ENCODE measurements at regions not wholly inside any gene's neighbourhood (a gene's known extent, or its start where the extent isn't known, plus 50 kb on each side); places are given as distances from the start of the nearest gene placed in this dataset.

- H3K27ac ChIP-seq, result no peak overlapping the region
- no peaks in the 10 kb centered on the region for H3K36me3 ChIP-seq
- TF ChIP-seq CTCF (IDR thresholded peaks at IDR 0.05) (no peak), POLR2A (IDR thresholded peaks at IDR 0.05) (no peak)
- H3K4me3 ChIP-seq, result no peak overlapping the region
- DNase-seq, result no peak
- peaks cover 0 to 2% (median 0%) of the 10 kb centered on the region in 4 donors for H3K9me3 ChIP-seq
- no peaks in the 10 kb centered on the region for H3K27me3 ChIP-seq
- no peaks in the 10 kb centered on the region for H3K4me1 ChIP-seq
Observed at GRCh38 chr5:162882629-162883028, 554.8 kb upstream of the CCNG1 start.

- TF ChIP-seq POLR2A (IDR thresholded peaks at IDR 0.05) (no peak), CTCF (IDR thresholded peaks at IDR 0.05) (no peak)
- H3K4me1 ChIP-seq, result no peaks in the 10 kb centered on the region
- H3K4me3 ChIP-seq, result no peak overlapping the region
- DNase-seq, result no peak
- H3K27ac ChIP-seq, result no peak overlapping the region
- peaks cover 0 to 2% (median 0%) of the 10 kb centered on the region in 4 donors for H3K9me3 ChIP-seq
- H3K36me3 ChIP-seq, result no peaks in the 10 kb centered on the region
- H3K27me3 ChIP-seq, result no peaks in the 10 kb centered on the region
Observed at GRCh38 chr5:162886717-162887116, 550.7 kb upstream of the CCNG1 start.

- H3K27me3 ChIP-seq, result no peaks in the 10 kb centered on the region
- TF ChIP-seq POLR2A (IDR thresholded peaks at IDR 0.05), result no peak
- TF ChIP-seq CTCF (IDR thresholded peaks at IDR 0.05), result no peak
- H3K27ac ChIP-seq, result no peak overlapping the region
- DNase-seq, result no peak
- H3K9me3 ChIP-seq, result no peaks in the 10 kb centered on the region
- no peak overlapping the region for H3K4me3 ChIP-seq
- H3K36me3 ChIP-seq, result no peaks in the 10 kb centered on the region
- no peaks in the 10 kb centered on the region for H3K4me1 ChIP-seq
Observed at GRCh38 chr5:162888268-162888667, 549.1 kb upstream of the CCNG1 start.

GRCh38 chr5:162911873-162912272 lies 525.5 kb upstream of the CCNG1 start:
- TF ChIP-seq CTCF (IDR thresholded peaks at IDR 0.05), result no peak
- DNase-seq, result no peak
- Histone ChIP-seq H3K4me3 (no peak overlapping the region), H3K27me3 (no peaks in the 10 kb centered on the region), H3K4me1 (no peaks in the 10 kb centered on the region), H3K27ac (no peak overlapping the region), H3K36me3 (no peaks in the 10 kb centered on the region), H3K9me3 (no peaks in the 10 kb centered on the region)

- Histone ChIP-seq H3K4me1 (no peaks in the 10 kb centered on the region), H3K9me3 (no peaks in the 10 kb centered on the region), H3K27ac (no peak overlapping the region), H3K36me3 (no peaks in the 10 kb centered on the region), H3K27me3 (no peaks in the 10 kb centered on the region), H3K4me3 (no peak overlapping the region)
- no peak for TF ChIP-seq CTCF (IDR thresholded peaks at IDR 0.05)
- no peak for TF ChIP-seq POLR2A (IDR thresholded peaks at IDR 0.05)
- DNase-seq, result no peak
Observed at GRCh38 chr5:162916368-162916767, 521.0 kb upstream of the CCNG1 start.

- Histone ChIP-seq H3K4me1 (no peaks in the 10 kb centered on the region), H3K4me3 (no peak overlapping the region), H3K36me3 (no peaks in the 10 kb centered on the region), H3K27me3 (no peaks in the 10 kb centered on the region), H3K27ac (no peak overlapping the region), H3K9me3 (no peaks in the 10 kb centered on the region)
- DNase-seq, result no peak
- TF ChIP-seq POLR2A (IDR thresholded peaks at IDR 0.05), result no peak
- TF ChIP-seq CTCF (IDR thresholded peaks at IDR 0.05), result no peak
Observed at GRCh38 chr5:162929104-162929503, 508.3 kb upstream of the CCNG1 start.
